ENCODE measurements at regions not wholly inside any gene's neighbourhood (a gene's known extent, or its start where the extent isn't known, plus 50 kb on each side); places are given as distances from the start of the nearest gene placed in this dataset.

DNA sequence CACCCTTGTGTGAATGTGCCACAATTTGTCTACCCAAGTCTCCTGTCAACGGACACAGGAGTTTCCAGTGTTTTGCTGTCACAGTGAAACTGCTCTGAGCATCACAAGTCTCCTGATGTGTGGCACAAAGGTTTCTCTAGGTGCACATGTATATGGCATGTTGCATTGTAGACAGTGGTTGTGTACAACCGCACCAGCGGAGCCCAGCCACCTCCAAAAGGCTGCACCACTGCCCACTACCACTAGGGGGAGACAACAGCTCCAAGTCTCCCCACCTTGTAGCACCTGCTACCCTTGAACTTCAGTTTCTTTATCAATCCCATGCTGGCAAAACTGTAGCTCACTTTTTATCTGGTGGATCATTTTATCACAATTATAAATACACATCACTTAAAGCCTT lies 95.5 kb upstream of the ZNF469 start:
- Histone ChIP-seq H3K79me2 (ENCODE audit: control insufficient read depth, insufficient read depth, low read length) (no peaks in the 10 kb centered on the region), H3K9me3 (replicated peaks; ENCODE audit: control insufficient read depth, insufficient read depth, low read depth, low read length) (no peaks in the 10 kb centered on the region), H3K27me3 (ENCODE audit: control insufficient read depth in 2 of 2, insufficient read depth in 2 of 2, low read length in 2 of 2) (peaks cover 0 to 35% of the 10 kb centered on the region in 2 experiments; a peak in 4 of 5 replicates), H4K20me1 (replicated peaks; ENCODE audit: control insufficient read depth, insufficient read depth, low read length) (no peaks in the 10 kb centered on the region), H3K4me1 (replicated peaks in 1 of 2; ENCODE audit: control insufficient read depth in 2 of 2, insufficient read depth in 2 of 2, low read length in 2 of 2) (peaks cover 14 to 22% of the 10 kb centered on the region in 2 experiments; a peak in 4 of 5 replicates), H2AFZ (ENCODE audit: low read depth, low read length) (no peak overlapping the region), H3K9me1 (ENCODE audit: control insufficient read depth, insufficient read depth, low read length) (no peaks in the 10 kb centered on the region), H3K9ac (ENCODE audit: insufficient read depth in 1 of 2, low read depth in 2 of 2, low read length in 2 of 2) (no peak overlapping the region), H3K4me3 (no peak overlapping the region), H3K27ac (ENCODE audit: extremely low read depth, low read depth, low read length) (no peak overlapping the region), H3K36me3 (ENCODE audit: control insufficient read depth, insufficient read depth, low read length) (no peaks in the 10 kb centered on the region), H3K4me2 (ENCODE audit: insufficient read depth, low read length) (peak overlapping the region; percentile 5; the same call in 1 of the 2 replicates)
- ATAC-seq (peak; percentile 98), FAIRE-seq (peak; percentile 92), DNase-seq (ENCODE audit: extremely low read depth in 1 of 4, low spot score in 3 of 4) (peak; percentile 79 to 86 (median 83))
- ChIA-PET POLR2A (no interaction called here), CTCF (ENCODE audit: low intra/inter-chr PET ratio) (no interaction called here)
- intact Hi-C loops (cut with micrococcal nuclease): loop anchor here (2.0 to 10.0 kb wide), 3 partner anchors 88 to 148 kb away; no protein-coding TSS in a partner anchor
- WGBS (ENCODE audit: insufficient coverage, low coverage, missing lambda C conversion rate): 0% methylated on average over 3 of the region's 3 CpGs
- BruUV-seq (replicated peaks): no TSS peak
- in situ Hi-C loops (cut with MboI): no loop called here
- TF ChIP-seq, protein P1, sequence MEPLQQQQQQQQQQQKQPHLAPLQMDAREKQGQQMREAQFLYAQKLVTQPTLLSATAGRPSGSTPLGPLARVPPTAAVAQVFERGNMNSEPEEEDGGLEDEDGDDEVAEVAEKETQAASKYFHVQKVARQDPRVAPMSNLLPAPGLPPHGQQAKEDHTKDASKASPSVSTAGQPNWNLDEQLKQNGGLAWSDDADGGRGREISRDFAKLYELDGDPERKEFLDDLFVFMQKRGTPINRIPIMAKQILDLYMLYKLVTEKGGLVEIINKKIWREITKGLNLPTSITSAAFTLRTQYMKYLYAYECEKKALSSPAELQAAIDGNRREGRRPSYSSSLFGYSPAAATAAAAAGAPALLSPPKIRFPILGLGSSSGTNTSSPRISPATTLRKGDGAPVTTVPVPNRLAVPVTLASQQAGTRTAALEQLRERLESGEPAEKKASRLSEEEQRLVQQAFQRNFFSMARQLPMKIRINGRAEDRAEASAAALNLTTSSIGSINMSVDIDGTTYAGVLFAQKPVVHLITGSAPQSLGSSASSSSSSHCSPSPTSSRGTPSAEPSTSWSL (CRISPR knock-in tag; IDR thresholded peaks at IDR 0.05; ENCODE audit: borderline replicate concordance): no peak
- TF ChIP-seq TCFL5 (CRISPR knock-in tag; conservative IDR thresholded peaks at IDR 0.05): no peak
- peak; percentile 27; the same call in 1 of the 2 replicates for TF ChIP-seq L3MBTL2 (IDR thresholded peaks at IDR 0.05)
- no peak for TF ChIP-seq FOS (IDR thresholded peaks at IDR 0.05; ENCODE audit: extremely low read depth, insufficient read length)
- TF ChIP-seq RBM34 (IDR thresholded peaks at IDR 0.05; ENCODE audit: borderline replicate concordance, insufficient read depth, low read length): no peak
- TF ChIP-seq CTCF (IDR thresholded peaks at IDR 0.05 in 2 of 3, conservative IDR thresholded peaks at IDR 0.05 in 1 of 3; ENCODE audit: insufficient read depth in 2 of 3, low read depth in 1 of 3, low read length in 3 of 3): peak; percentile 90 to 98 (median 96)
- peak; percentile 31; the same call in 1 of the 2 replicates for TF ChIP-seq CTBP1 (IDR thresholded peaks at IDR 0.05; ENCODE audit: borderline replicate concordance)
- TF ChIP-seq CHD1 (IDR thresholded peaks at IDR 0.05; ENCODE audit: low read length): no peak
- TF ChIP-seq KLF6 (CRISPR knock-in tag; IDR thresholded peaks at IDR 0.05; ENCODE audit: borderline replicate concordance): no peak
- TF ChIP-seq ZC3H4 (CRISPR knock-in tag; IDR thresholded peaks at IDR 0.05; ENCODE audit: borderline replicate concordance): no peak
- no peak for TF ChIP-seq ZNF174 (CRISPR knock-in tag; IDR thresholded peaks at IDR 0.05)
- TF ChIP-seq NCOR1 (IDR thresholded peaks at IDR 0.05): no peak
- TF ChIP-seq RB1 (IDR thresholded peaks at IDR 0.05; ENCODE audit: low read depth): 0 out of 2 replicates have a peak, but pooled peaks have one; percentile 68
- TF ChIP-seq TARDBP (IDR thresholded peaks at IDR 0.05): no peak
- no peak for TF ChIP-seq ZNF780A (CRISPR knock-in tag; IDR thresholded peaks at IDR 0.05)
- TF ChIP-seq FOXJ3 (CRISPR knock-in tag; IDR thresholded peaks at IDR 0.05): no peak
- no peak for TF ChIP-seq MYBL2 (IDR thresholded peaks at IDR 0.05; ENCODE audit: low read depth)
- no peak for TF ChIP-seq MYBL2 (CRISPR knock-in tag; IDR thresholded peaks at IDR 0.05; ENCODE audit: borderline replicate concordance)
- TF ChIP-seq ATF1 (CRISPR knock-in tag; IDR thresholded peaks at IDR 0.05): no peak
- TF ChIP-seq ATF1 (tag; IDR thresholded peaks at IDR 0.05): peak; percentile 27; the same call in 1 of the 2 replicates
- no peak for TF ChIP-seq CAMTA2 (CRISPR knock-in tag; conservative IDR thresholded peaks at IDR 0.05)

Data from K562 (cell line).